ENCODE measurements at regions not wholly inside any gene's neighbourhood (a gene's known extent, or its start where the extent isn't known, plus 50 kb on each side); places are given as distances from the start of the nearest gene placed in this dataset.

- DNase-seq (ENCODE audit: extremely low read depth, low read depth) = no peak
- no peak overlapping the region for H3K4me3 ChIP-seq (replicated peaks; ENCODE audit: low read depth, low read length)
- no peak for TF ChIP-seq CTCF (IDR thresholded peaks at IDR 0.05; ENCODE audit: low read depth, low read length, missing control alignments)
These were observed 110.2 kb upstream of the EGR2 start for GRCh38 chr10:62926407-62926806.

DNA sequence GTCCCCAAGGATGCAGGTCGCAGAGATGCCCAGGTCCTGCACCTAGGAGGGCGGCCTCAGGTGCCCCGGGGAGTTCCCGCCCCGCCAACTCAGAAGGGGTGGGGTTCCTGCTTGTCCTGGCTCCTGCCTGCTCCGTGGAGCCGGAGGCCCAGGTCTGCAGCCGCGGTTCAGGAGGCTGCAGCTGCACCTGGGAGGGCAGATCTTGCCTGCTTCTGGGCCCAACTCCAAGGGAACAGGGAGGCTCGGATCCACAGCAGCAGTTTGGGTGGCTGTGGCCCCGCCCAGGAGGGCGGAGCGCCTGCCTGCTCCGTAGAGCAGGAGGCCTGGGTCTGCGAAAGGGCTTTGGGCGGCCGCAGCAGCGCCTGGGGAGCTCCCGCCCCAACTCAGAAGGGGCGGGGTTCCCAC lies 108.2 kb upstream of the EGR2 start:
- no peak overlapping the region for H3K4me3 ChIP-seq (replicated peaks; ENCODE audit: low read depth, low read length)
- no peak for DNase-seq (ENCODE audit: extremely low read depth, low read depth)
- no peak for TF ChIP-seq CTCF (IDR thresholded peaks at IDR 0.05; ENCODE audit: low read depth, low read length, missing control alignments)

DNA sequence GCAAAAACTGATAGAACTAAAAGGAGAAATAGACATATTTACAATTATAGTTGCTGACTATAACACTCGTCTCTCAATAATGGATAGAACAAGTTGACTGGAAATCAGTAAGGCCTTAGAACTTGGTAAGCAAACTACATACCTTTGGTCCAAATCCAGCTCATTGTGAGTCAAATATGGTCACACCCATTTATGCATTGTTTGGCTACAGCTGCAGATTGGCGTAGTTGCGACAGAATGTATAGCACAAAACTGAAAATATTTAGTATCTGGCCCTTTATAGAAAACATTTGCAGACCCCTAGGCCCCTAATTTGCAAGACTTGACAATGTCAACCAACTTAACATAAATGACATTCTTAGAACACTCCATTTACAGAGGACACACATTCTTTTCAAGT lies 103.6 kb upstream of the EGR2 start:
- no peak for TF ChIP-seq CTCF (IDR thresholded peaks at IDR 0.05; ENCODE audit: low read depth, low read length, missing control alignments)
- DNase-seq (ENCODE audit: extremely low read depth, low read depth) = no peak
- H3K4me3 ChIP-seq (replicated peaks; ENCODE audit: low read depth, low read length) = no peak overlapping the region

- TF ChIP-seq CTCF (IDR thresholded peaks at IDR 0.05; ENCODE audit: low read depth, low read length, missing control alignments) = no peak
- no peak overlapping the region for H3K4me3 ChIP-seq (replicated peaks; ENCODE audit: low read depth, low read length)
- DNase-seq (ENCODE audit: extremely low read depth, low read depth) = no peak
These were observed 101.5 kb upstream of the EGR2 start for GRCh38 chr10:62917475-62918238.

DNA sequence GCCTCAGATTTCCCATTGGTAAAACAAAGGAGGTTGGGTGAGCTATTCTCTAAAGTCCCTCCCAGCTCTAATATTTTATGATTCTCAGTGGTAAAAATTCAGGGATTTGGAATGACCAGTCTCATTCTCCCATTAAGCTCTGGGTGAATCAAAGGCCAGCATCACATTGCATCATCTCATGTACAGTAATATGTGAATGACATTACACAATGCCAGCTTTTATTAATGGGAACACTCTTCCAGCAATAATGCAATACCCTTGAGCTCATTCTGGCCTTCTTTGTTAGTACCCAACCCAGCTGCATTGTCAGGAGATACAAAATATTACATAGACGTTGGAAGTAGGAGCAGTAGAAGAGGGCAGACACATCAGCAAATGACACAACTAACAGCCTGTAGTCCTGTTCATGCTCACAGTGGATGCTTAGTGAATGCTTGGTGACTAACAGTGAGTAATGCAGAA lies 100.0 kb upstream of the EGR2 start:
- no peak for DNase-seq (ENCODE audit: extremely low read depth, low read depth)
- TF ChIP-seq CTCF (IDR thresholded peaks at IDR 0.05; ENCODE audit: low read depth, low read length, missing control alignments) = no peak

DNA sequence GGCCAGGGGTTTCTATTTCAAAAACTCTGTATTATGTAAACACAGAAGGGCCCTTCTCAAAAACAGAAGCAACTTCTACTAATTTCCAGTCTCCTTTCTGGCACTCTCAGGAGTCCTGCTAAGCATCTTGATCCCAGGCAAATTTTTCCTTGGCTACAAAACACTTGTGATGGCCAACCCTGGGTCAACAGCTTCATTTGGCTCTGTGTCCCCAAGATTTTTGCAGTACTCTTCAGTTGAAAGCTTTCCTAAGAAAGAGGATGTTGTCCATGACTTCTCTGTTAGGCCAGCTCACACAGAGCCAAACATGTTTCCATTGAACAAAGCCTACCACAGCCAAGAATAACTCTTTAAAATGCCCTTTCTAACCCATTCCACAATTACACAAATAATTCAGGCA lies 99.0 kb upstream of the EGR2 start:
- no peak for DNase-seq (ENCODE audit: extremely low read depth, low read depth)
- no peak for TF ChIP-seq CTCF (IDR thresholded peaks at IDR 0.05; ENCODE audit: low read depth, low read length, missing control alignments)
- no peak overlapping the region for H3K4me3 ChIP-seq (replicated peaks; ENCODE audit: low read depth, low read length)

More for the DNA sequence above, 100.0 kb upstream of the EGR2 start:
- H3K4me3 ChIP-seq (replicated peaks; ENCODE audit: low read depth, low read length) = no peak overlapping the region

- DNase-seq (ENCODE audit: extremely low read depth, low read depth) = no peak
- no peak overlapping the region for H3K4me3 ChIP-seq (replicated peaks; ENCODE audit: low read depth, low read length)
- no peak for TF ChIP-seq CTCF (IDR thresholded peaks at IDR 0.05; ENCODE audit: low read depth, low read length, missing control alignments)
These were observed 95.9 kb upstream of the EGR2 start for GRCh38 chr10:62912086-62912485.
